Activated CD4-positive, alpha-beta T cell treated with anti-CD3 and anti-CD28 coated beads for 24 hours (primary cell): ENCODE measurements at regions not wholly inside any gene's neighbourhood (a gene's known extent, or its start where the extent isn't known, plus 50 kb on each side); places are given as distances from the start of the nearest gene placed in this dataset.
"Not testable (repeated sequence)": the region's sequence is repeated elsewhere in the genome, so short reads cannot be mapped to it uniquely, and the experiment has no call there.

Source experiments
- DNase-seq, 2 donors: peaks; one replicate each; pipeline ENCODE4 v3.0.0-alpha.2; 2020; ENCODE audit warnings: low read depth in 2 of 2

DNA sequence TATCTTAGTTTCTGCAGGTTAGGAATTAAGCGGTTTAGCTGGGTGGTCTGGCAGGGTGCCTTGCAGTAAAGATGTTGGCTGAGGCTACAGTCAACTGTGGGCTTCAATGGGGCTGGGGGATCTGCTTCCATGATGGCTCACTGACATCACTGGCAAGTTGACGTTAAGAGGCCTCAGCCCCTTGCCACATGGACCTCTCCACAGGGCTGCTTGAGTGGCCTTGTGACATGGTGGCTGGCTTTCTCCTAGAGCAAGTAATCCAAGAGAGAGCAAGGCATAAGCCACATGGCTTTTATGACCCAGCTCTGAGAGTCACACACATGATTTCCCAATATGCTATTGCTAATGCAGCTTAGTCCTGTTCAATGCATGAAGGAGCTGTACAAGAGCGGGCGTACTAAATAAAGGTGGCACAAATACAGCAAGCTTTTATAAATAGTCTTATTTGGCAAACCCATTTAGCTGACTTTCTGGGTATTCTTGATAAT lies 109.1 kb downstream of the SEPTIN7 start:
- no peak for DNase-seq

DNA sequence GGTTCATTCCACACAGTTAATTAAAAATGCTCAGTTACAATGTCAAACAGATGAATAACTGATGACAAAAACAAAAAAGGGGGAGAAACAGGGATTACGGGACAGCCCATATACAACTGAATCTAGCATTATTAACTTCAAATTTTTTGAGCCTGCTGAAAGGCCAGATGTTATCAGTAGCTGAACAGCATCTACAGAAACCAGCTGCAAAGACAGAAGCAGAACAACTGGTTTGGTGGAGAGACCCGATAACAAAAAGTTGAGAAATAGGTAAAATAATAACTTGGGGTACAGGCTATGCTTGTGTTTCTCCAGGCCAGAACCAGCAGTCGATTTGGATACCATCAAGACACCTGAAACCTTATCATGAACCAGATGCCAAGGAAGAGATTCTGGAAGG lies 109.8 kb downstream of the SEPTIN7 start:
- DNase-seq = not testable (repeated sequence)

DNA sequence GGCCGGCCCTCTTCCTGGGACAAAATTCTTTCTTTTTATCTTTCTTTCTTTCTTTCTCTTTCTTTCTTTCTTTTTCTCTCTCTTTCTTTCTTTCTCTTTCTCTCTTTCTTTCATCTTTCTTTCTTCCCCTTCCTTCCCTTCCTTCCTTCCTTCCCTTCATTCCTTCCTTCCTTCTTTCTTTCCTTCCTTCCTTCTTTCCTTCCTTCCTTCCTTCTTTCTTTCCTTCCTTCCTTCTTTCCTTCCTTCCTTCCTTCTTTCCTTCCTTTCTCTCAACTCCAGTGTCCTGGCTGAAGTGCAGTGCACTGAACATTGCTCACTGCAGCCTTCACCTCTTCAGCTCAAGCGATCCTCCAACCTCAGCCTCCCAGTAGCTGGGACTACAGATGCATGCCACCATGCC lies 112.5 kb downstream of the SEPTIN7 start:
- DNase-seq = not testable (repeated sequence)

- DNase-seq = not testable (repeated sequence)
Observed at GRCh38 chr7:35914214-35914613, 113.4 kb downstream of the SEPTIN7 start.

- DNase-seq = not testable (repeated sequence)
Observed at GRCh38 chr7:35915247-35915955, 114.5 kb downstream of the SEPTIN7 start.

GRCh38 chr7:35918217-35918616 lies 117.4 kb downstream of the SEPTIN7 start:
- DNase-seq = not testable (repeated sequence)

DNA sequence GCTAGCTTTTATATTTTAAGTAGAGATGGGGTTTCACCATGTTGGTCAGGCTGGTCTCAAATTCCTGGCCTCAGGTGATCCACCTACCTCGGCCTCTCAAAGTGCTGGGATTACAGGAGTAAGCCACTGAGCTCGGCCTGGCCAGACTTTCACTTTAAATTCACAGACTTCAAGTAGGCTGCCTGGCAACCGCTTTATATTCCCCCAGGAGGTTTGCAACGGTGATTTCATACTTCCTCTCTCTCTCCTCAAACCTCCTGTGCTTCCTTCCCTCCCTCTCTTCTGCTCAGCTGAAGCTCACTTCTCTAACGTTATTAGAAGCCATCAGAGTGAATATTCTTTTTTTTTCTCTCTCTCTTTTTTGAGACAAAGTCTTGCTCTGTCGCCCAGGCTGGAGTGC lies 118.8 kb downstream of the SEPTIN7 start:
- DNase-seq = not testable (repeated sequence)

- not testable (repeated sequence) for DNase-seq
Observed at GRCh38 chr7:35921338-35921737, 120.5 kb downstream of the SEPTIN7 start.

DNA sequence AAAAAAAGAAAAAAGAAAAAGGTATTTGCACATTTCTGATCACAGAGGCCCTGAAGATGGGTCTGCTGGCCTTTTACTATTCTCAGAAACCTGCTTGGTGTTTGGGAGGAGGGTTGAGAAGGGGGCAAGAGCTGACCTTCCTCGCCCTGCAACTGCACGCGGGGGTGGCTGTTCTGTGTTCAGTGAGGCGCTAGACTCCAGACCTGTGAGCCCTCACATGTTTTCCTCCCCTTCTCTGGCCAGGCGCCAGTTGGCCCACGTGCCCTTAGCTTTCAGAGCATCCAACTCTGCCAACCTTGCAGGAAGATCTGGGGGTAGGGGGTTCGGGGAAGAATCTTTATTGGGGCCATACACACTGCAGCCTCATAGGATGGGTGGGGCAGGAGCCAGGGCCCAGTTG lies 123.8 kb downstream of the SEPTIN7 start:
- DNase-seq = not testable (repeated sequence)

GRCh38 chr7:35926966-35927365 lies 126.1 kb downstream of the SEPTIN7 start:
- DNase-seq = not testable (repeated sequence)

DNA sequence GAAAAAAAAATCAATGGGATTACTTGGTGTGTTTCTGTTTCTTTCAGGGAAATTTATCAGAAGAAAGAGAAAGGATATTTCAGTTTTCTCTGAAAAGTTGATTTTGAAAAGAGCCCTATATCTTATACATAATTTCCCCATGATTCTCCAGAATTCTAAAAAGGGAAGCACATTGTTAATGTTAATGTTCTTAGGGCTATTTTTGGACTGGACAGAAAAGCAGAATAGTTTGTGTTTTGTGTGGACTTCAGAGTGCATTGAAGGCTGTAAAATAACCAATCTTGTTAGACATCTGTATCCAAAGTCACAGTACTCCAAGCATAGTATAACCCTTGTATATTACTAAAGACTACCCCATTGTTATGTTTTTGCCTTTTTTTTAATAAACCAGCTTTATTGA lies 130.3 kb downstream of the SEPTIN7 start:
- not testable (repeated sequence) for DNase-seq

- not testable (repeated sequence) for DNase-seq
Observed at GRCh38 chr7:35931551-35931950, 130.7 kb downstream of the SEPTIN7 start.

DNA sequence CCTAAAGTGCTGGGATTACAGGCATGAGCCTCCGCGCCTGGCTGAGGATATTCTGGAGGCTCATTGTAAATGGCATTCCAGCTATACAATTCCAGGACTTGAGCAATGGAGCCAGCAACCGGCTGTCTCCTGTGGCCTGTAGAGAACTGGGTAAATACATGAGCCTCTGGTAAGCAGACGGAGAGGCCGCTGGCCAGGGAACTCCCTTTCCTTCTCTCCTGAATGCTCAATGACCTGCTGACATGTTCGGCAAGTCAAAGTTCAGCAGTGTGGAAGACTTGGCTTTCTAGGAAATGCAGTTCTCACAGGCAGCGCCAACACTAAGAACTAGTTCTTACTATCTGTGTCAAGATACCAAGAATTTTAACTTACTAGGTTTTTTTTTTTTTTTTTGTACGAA lies 139.8 kb downstream of the SEPTIN7 start:
- DNase-seq = not testable (repeated sequence)

GRCh38 chr7:35945621-35946020 lies 144.8 kb downstream of the SEPTIN7 start:
- not testable (repeated sequence) for DNase-seq

DNA sequence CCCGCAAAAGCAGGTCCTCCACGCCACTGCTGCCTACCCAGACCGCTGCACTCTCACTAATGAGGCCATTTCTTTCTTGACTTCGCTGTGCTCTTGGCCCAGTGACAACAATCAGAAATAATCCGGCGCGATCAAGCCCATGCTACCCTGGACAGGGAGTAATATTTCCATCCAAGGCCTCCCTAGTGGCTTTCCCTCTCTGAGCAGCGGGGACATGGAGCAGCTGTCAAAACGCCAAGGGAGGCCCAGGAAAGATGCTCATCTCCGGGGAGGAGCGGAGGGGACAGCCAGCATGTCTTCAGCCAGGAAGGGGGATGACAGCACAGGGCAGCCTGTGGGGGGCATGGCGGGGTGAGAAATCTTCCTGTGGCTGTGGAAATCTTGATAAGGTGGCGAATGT lies 154.9 kb downstream of the SEPTIN7 start:
- DNase-seq = not testable (repeated sequence)

- DNase-seq = not testable (repeated sequence)
Observed at GRCh38 chr7:35956988-35957387, 156.1 kb downstream of the SEPTIN7 start.

- DNase-seq = not testable (repeated sequence)
Observed at GRCh38 chr7:35961260-35961659, 160.4 kb downstream of the SEPTIN7 start.

GRCh38 chr7:35962607-35963006 lies 161.8 kb downstream of the SEPTIN7 start:
- not testable (repeated sequence) for DNase-seq

- no peak for DNase-seq
Observed at GRCh38 chr7:35967366-35968139, 166.7 kb downstream of the SEPTIN7 start.

GRCh38 chr7:35968140-35968940 lies 167.5 kb downstream of the SEPTIN7 start:
- no peak for DNase-seq

GRCh38 chr7:35969066-35969465 lies 168.2 kb downstream of the SEPTIN7 start:
- DNase-seq = no peak

DNA sequence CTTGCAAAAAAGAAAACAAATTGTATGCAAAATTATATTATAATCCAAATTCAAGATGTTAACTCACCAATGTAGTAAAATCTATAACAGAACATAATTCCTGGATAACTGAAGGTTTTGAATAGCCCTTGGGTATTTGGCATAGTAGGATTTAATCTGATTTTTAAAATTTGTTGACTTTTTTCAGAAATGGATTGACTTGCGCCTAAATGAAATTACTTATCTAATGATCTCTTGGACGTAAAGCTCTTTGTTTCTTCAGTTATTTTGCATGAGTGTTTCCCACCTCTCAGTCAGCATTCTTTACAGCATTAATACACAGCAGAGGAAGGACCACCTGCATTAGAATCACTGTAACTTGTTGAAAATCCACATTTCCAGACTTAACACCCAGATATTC lies 169.6 kb downstream of the SEPTIN7 start:
- no peak for DNase-seq
